K562 (cell line): ENCODE measurements at regions not wholly inside any gene's neighbourhood (a gene's known extent, or its start where the extent isn't known, plus 50 kb on each side); places are given as distances from the start of the nearest gene placed in this dataset.

Source experiments
- ATAC-seq: fragments of 200-7000 bp; cut with Tn5 transposase; 3 replicates; pipeline ENCODE4 v1.9.1; 2020; ENCODE audit warnings: moderate library complexity
- BruUV-seq: library from RNA; stranded (reverse); fragments of 400-500 nt; replicated peaks from 2 replicates; lab custom pipeline; 2021; lab: Mats Ljungman, UMichigan
- CTCF ChIA-PET: fragments of 300-600 bp; formaldehyde crosslinking; extraction: SDS; loops from one replicate; lab custom pipeline; 2021; ENCODE audit warnings: low intra/inter-chr PET ratio; lab: Yijun Ruan, JAX
- POLR2A ChIA-PET: fragments of 300-600, 350-650 bp; sonication (Branson Sonifier 250); formaldehyde crosslinking; extraction: SDS; loops from one replicate; lab custom pipeline; 2021; ENCODE audit warnings: antibody characterized with exemption, inconsistent platforms; lab: Yijun Ruan, JAX
- DNase-seq, 4 experiments: peaks; one replicate each; pipeline versions ENCODE4 v3.0.0 to v3.0.0-alpha.2; 2011 to 2018; ENCODE audit warnings: low spot score in 3 of 4, mixed read lengths in 3 of 4; ENCODE audit errors: extremely low read depth in 1 of 4
- FAIRE-seq: peaks from 2 replicates; lab custom pipeline; 2011; peaks lifted over from hg19 to GRCh38; lab: Jason Lieb, UNC
- H2AFZ ChIP-seq: 2 replicates; pipeline ENCODE4 v1.6.0; 2011; ENCODE audit warnings: low read depth, low read length, control low read depth, inconsistent platforms
- H3K27ac ChIP-seq: fragments of 200-600 bp; 3 replicates; pipeline ENCODE4 v1.8.0; 2011; ENCODE audit warnings: low read depth, mild to moderate bottlenecking, control low read depth, inconsistent platforms, low read length, moderate library complexity, mixed read lengths; ENCODE audit errors: extremely low read depth
- H3K27me3 ChIP-seq, 2 experiments: fragments of 300-600 bp in 1 of 2; 2 replicates in 1 of 2; 3 replicates in 1 of 2; pipeline versions ENCODE4 v1.6.0 to v1.8.0; 2011; ENCODE audit warnings: inconsistent platforms in 2 of 2, low read length in 2 of 2, mild to moderate bottlenecking in 1 of 2, mixed read lengths in 1 of 2, moderate library complexity in 1 of 2; ENCODE audit not compliant: control insufficient read depth in 2 of 2, insufficient read depth in 2 of 2
- H3K36me3 ChIP-seq: fragments of 300-600 bp; 3 replicates; pipeline ENCODE4 v1.8.0; 2011; ENCODE audit warnings: mild to moderate bottlenecking, low read length, inconsistent platforms; ENCODE audit not compliant: control insufficient read depth, insufficient read depth
- H3K4me1 ChIP-seq, 2 experiments: fragments of 200-600 bp in 1 of 2; replicated peaks in 1 of 2; 2 replicates in 1 of 2; 3 replicates in 1 of 2; pipeline versions ENCODE4 v1.5.1 to v1.8.0; 2011; ENCODE audit warnings: inconsistent platforms in 2 of 2, low read length in 2 of 2, mild to moderate bottlenecking in 1 of 2, mixed read lengths in 1 of 2, moderate library complexity in 1 of 2; ENCODE audit not compliant: control insufficient read depth in 2 of 2, insufficient read depth in 2 of 2
- H3K4me2 ChIP-seq: 2 replicates; pipeline ENCODE4 v1.6.1; 2011; ENCODE audit warnings: low read length, control low read depth, inconsistent platforms, mixed read lengths; ENCODE audit not compliant: insufficient read depth
- H3K4me3 ChIP-seq: fragments of 200-600 bp; sonication (generic), shearing (Covaris generic); 2 replicates; pipeline ENCODE4 v1.5.1; 2016; ENCODE audit warnings: control low read depth, inconsistent platforms
- H3K79me2 ChIP-seq: fragments of 200-600 bp; 3 replicates; pipeline ENCODE4 v1.8.0; 2011; ENCODE audit warnings: low read length, inconsistent platforms; ENCODE audit not compliant: control insufficient read depth, insufficient read depth
- H3K9ac ChIP-seq, 2 experiments: 2 replicates each; pipeline versions ENCODE4 v1.6.0 to v1.6.1; 2011; ENCODE audit warnings: low read depth in 2 of 2, low read length in 2 of 2, control low read depth in 1 of 2, inconsistent platforms in 1 of 2, mild to moderate bottlenecking in 1 of 2, mixed read lengths in 1 of 2; ENCODE audit not compliant: insufficient read depth in 1 of 2
- H3K9me1 ChIP-seq: one replicate; pipeline ENCODE4 v1.6.0; 2011; ENCODE audit warnings: inconsistent platforms, mild to moderate bottlenecking, low read length, moderate library complexity; ENCODE audit not compliant: control insufficient read depth, insufficient read depth
- H3K9me3 ChIP-seq: replicated peaks from 2 replicates; pipeline ENCODE4 v1.5.1; 2011; ENCODE audit warnings: low read depth, low read length, inconsistent platforms; ENCODE audit not compliant: control insufficient read depth, insufficient read depth
- H4K20me1 ChIP-seq: replicated peaks from 2 replicates; pipeline ENCODE4 v1.6.1; 2011; ENCODE audit warnings: low read length, inconsistent platforms, mixed read lengths; ENCODE audit not compliant: control insufficient read depth, insufficient read depth
- BDP1 ChIP-seq: IDR thresholded peaks from 3 replicates; pipeline ENCODE4 v1.6.1; 2011; ENCODE audit not compliant: insufficient read length, insufficient read depth
- VEZF1 ChIP-seq: fragments of 200-800 bp; sonication (Bioruptor generic); IDR thresholded peaks from 2 replicates; pipeline ENCODE4 v1.6.1; 2017; ENCODE audit warnings: missing genetic modification characterization, missing compliant biosample characterization
- ZNF239 ChIP-seq: fragments of 250-450 bp; sonication (Bioruptor Pico); IDR thresholded peaks from 2 replicates; pipeline ENCODE4 v1.4.0; 2020; ENCODE audit warnings: mild to moderate bottlenecking
- ZNF384 ChIP-seq: IDR thresholded peaks from 2 replicates; pipeline ENCODE4 v1.6.1; 2012; ENCODE audit warnings: low read depth, low read length, improper control_type of control experiment
- ZNF695 ChIP-seq: fragments of 450-650 bp; formaldehyde crosslinking; IDR thresholded peaks from 2 replicates; pipeline ENCODE4 v1.4.0; 2020; ENCODE audit warnings: mild to moderate bottlenecking, moderate library complexity
- ZNF717 ChIP-seq: fragments of 250-450 bp; sonication (Bioruptor Pico); IDR thresholded peaks from 2 replicates; pipeline ENCODE4 v1.5.0; 2021
- WGBS: fragments of 100-300 bp; shearing (Covaris generic); methylation state at CpG from one replicate; pipeline ENCODE4 v1.1.6; 2016; ENCODE audit warnings: low coverage, mixed read lengths; ENCODE audit not compliant: insufficient coverage; ENCODE audit errors: missing lambda C conversion rate; 5-methylcytosine and 5-hydroxymethylcytosine counted together
- in situ Hi-C: fragments of 300-500 bp; cut with MboI; formaldehyde crosslinking; loops from 4 replicates; pipeline ENCODE4 v1.15.0; 2018; ENCODE audit warnings: inconsistent platforms, mixed read lengths
- intact Hi-C: fragments of 100-400 bp; cut with micrococcal nuclease; formaldehyde crosslinking; loops from 2 replicates; pipeline ENCODE4 v1.14.2; 2022

- Histone ChIP-seq H4K20me1 (no peaks in the 10 kb centered on the region), H3K9me1 (no peaks in the 10 kb centered on the region), H3K4me3 (no peak overlapping the region), H3K79me2 (no peaks in the 10 kb centered on the region), H2AFZ (no peak overlapping the region), H3K4me1 (no peaks in the 10 kb centered on the region), H3K36me3 (no peaks in the 10 kb centered on the region), H3K9me3 (no peaks in the 10 kb centered on the region), H3K4me2 (no peak overlapping the region), H3K27me3 (peaks cover 0 to 14% of the 10 kb centered on the region in 2 experiments; a peak in 4 of 5 replicates)
- FAIRE-seq, result no peak
- intact Hi-C loops, result no loop called here
- POLR2A ChIA-PET, result no interaction called here
- no TSS peak for BruUV-seq
- CTCF ChIA-PET, result no interaction called here
- no peak for DNase-seq
- no peak; the same call in 2 of the 3 replicates for ATAC-seq
- TF ChIP-seq VEZF1 (CRISPR knock-in tag), result no peak
- no peak for TF ChIP-seq ZNF695 (CRISPR knock-in tag)
- TF ChIP-seq ZNF717 (CRISPR knock-in tag), result no peak
- no peak for TF ChIP-seq BDP1
- TF ChIP-seq ZNF239 (CRISPR knock-in tag), result no peak
- TF ChIP-seq ZNF384, result no peak
- TF ChIP-seq, all 486 proteins: peak for 0
- in situ Hi-C loops, result no loop called here
- H3K27ac ChIP-seq, result no peak overlapping the region
- no peak overlapping the region for H3K9ac ChIP-seq
- WGBS, result 31% methylated on average over 11 of the region's 11 CpGs
Measured at GRCh38 chr12:68420225-68421010, 88.3 kb upstream of the MDM1 start.
